GM12878 (cell line): ENCODE measurements at regions not wholly inside any gene's neighbourhood (a gene's known extent, or its start where the extent isn't known, plus 50 kb on each side); places are given as distances from the start of the nearest gene placed in this dataset.

Experiments
- ATAC-seq: fragments of 200-7000 bp; cut with Tn5 transposase; 3 replicates; pipeline ENCODE4 v1.9.1; 2020; ENCODE audit warnings: mild to moderate bottlenecking, moderate library complexity
- BruUV-seq: library from RNA; stranded (reverse); fragments of 400-500 nt; replicated peaks from 2 replicates; lab custom pipeline; 2021; lab: Mats Ljungman, UMichigan
- CTCF ChIA-PET: fragments of 300-600 bp; sonication (Branson Sonifier 250); formaldehyde crosslinking; extraction: SDS; loops from one replicate; lab custom pipeline; 2021; ENCODE audit warnings: inconsistent platforms; lab: Yijun Ruan, JAX
- POLR2A ChIA-PET: fragments of 350-600 bp; formaldehyde crosslinking; extraction: SDS; loops from one replicate; lab custom pipeline; 2021; ENCODE audit warnings: inconsistent platforms; lab: Charles Lee
- RAD21 ChIA-PET: fragments of 300-600 bp; sonication (Branson Sonifier 250); formaldehyde crosslinking; loops from one replicate; lab custom pipeline; 2023; ENCODE audit warnings: antibody characterized with exemption; ENCODE audit not compliant: unreplicated experiment; lab: Charles Lee
- SMC1A ChIA-PET: fragments of 300-600 bp; sonication (Branson Sonifier 250); formaldehyde crosslinking; loops from one replicate; lab custom pipeline; 2023; ENCODE audit not compliant: unreplicated experiment, uncharacterized antibody; lab: Charles Lee
- DNase-seq: peaks from one replicate; pipeline ENCODE4 v3.0.0-alpha.2; 2011; ENCODE audit warnings: low read depth, low spot score
- FAIRE-seq: peaks from 3 replicates; lab custom pipeline; 2011; peaks lifted over from hg19 to GRCh38; lab: Jason Lieb, UNC
- H2AFZ ChIP-seq: 2 replicates; pipeline ENCODE4 v1.6.0; 2011; ENCODE audit warnings: low read depth, low read length, control low read depth; ENCODE audit not compliant: control insufficient read depth
- H3K27ac ChIP-seq: 2 replicates; pipeline ENCODE4 v1.5.1; 2011; ENCODE audit warnings: control low read depth; ENCODE audit not compliant: control insufficient read depth, insufficient read depth
- H3K27me3 ChIP-seq, 2 experiments: replicated peaks in 1 of 2; 2 replicates each; pipeline versions ENCODE4 v1.6.0 to v1.6.1; 2011; ENCODE audit warnings: low read length in 1 of 2; ENCODE audit not compliant: control insufficient read depth in 2 of 2, insufficient read depth in 2 of 2
- H3K36me3 ChIP-seq, 2 experiments: 2 replicates each; pipeline ENCODE4 v1.5.1; 2011; ENCODE audit warnings: low read length in 1 of 2; ENCODE audit not compliant: control insufficient read depth in 2 of 2, insufficient read depth in 2 of 2
- H3K4me1 ChIP-seq: 2 replicates; pipeline ENCODE4 v1.6.1; 2011; ENCODE audit warnings: mild to moderate bottlenecking, low read length, moderate library complexity, mixed read lengths; ENCODE audit not compliant: control insufficient read depth, insufficient read depth
- H3K4me2 ChIP-seq: 2 replicates; pipeline ENCODE4 v1.6.0; 2011; ENCODE audit warnings: control low read depth; ENCODE audit not compliant: control insufficient read depth, insufficient read depth
- H3K4me3 ChIP-seq: fragments of 200-600 bp; sonication (generic); 2 replicates; pipeline ENCODE4 v1.5.1; 2016
- H3K79me2 ChIP-seq: 2 replicates; pipeline ENCODE4 v1.6.0; 2011; ENCODE audit warnings: low read length; ENCODE audit not compliant: control insufficient read depth, insufficient read depth
- H3K9ac ChIP-seq: 2 replicates; pipeline ENCODE4 v1.8.0; 2011; ENCODE audit warnings: low read length, control low read depth, mixed read lengths; ENCODE audit not compliant: control insufficient read depth, insufficient read depth
- H3K9me3 ChIP-seq: replicated peaks from 3 replicates; pipeline ENCODE4 v1.5.1; 2011; ENCODE audit warnings: mild to moderate bottlenecking, low read length; ENCODE audit not compliant: control insufficient read depth, insufficient read depth
- H4K20me1 ChIP-seq: 2 replicates; pipeline ENCODE4 v1.6.0; 2011; ENCODE audit not compliant: control insufficient read depth, insufficient read depth
- CBFB ChIP-seq: IDR thresholded peaks from 2 replicates; pipeline ENCODE4 v1.6.1; 2016; ENCODE audit warnings: antibody characterized with exemption, low read depth
- EED ChIP-seq: sonication (generic); IDR thresholded peaks from 2 replicates; pipeline ENCODE4 v1.6.1; 2016; ENCODE audit warnings: antibody characterized with exemption, low read depth
- ESRRA ChIP-seq: IDR thresholded peaks from 2 replicates; pipeline ENCODE4 v1.6.1; 2012; ENCODE audit warnings: mild to moderate bottlenecking, low read length, improper control_type of control experiment
- HDGF ChIP-seq: fragments of 450-650 bp; IDR thresholded peaks from 2 replicates; pipeline ENCODE4 v1.6.1; 2016; ENCODE audit warnings: antibody characterized with exemption
- SIN3A ChIP-seq: IDR thresholded peaks from 2 replicates; pipeline ENCODE4 v1.6.1; 2012; ENCODE audit warnings: low read depth, low read length, improper control_type of control experiment
- SMC3 ChIP-seq: IDR thresholded peaks from 2 replicates; pipeline ENCODE4 v1.6.1; 2011; ENCODE audit warnings: low read length, improper control_type of control experiment, borderline replicate concordance
- SREBF1 ChIP-seq: IDR thresholded peaks from 2 replicates; pipeline ENCODE4 v1.6.1; 2012; ENCODE audit warnings: mild to moderate bottlenecking, low read length
- WGBS: methylation state at CpG from one replicate; pipeline ENCODE4 v1.1.6; 2016; ENCODE audit warnings: low lambda C conversion rate; ENCODE audit not compliant: insufficient replicate concordance, insufficient coverage; ENCODE audit errors: missing lambda C conversion rate; 5-methylcytosine and 5-hydroxymethylcytosine counted together
- in situ Hi-C: fragments of 300-500 bp; cut with MboI; formaldehyde crosslinking; loops from 9 replicates; pipeline ENCODE4 v1.14.3; 2018; ENCODE audit warnings: mixed read lengths
- intact Hi-C: fragments of 100-400 bp; cut with micrococcal nuclease; formaldehyde crosslinking; loops from one replicate; pipeline ENCODE4 v1.14.2; 2022; ENCODE audit not compliant: unreplicated experiment
- TF ChIP-seq, protein P1 (sequence below): fragments of 450-650 bp; formaldehyde crosslinking; IDR thresholded peaks from 2 replicates; pipeline ENCODE4 v1.5.0; 2022; ENCODE audit warnings: mild to moderate bottlenecking, missing genetic modification characterization
- TF ChIP-seq, protein P2 (sequence below): fragments of 450-650 bp; IDR thresholded peaks from 2 replicates; pipeline ENCODE4 v1.6.1; 2018; ENCODE audit warnings: borderline replicate concordance, mild to moderate bottlenecking; ENCODE audit not compliant: partially characterized antibody
- TF ChIP-seq, protein P3 (sequence below): IDR thresholded peaks from 2 replicates; pipeline ENCODE4 v1.6.1; 2011; ENCODE audit warnings: low read depth, mild to moderate bottlenecking, low read length, moderate library complexity, borderline replicate concordance; ENCODE audit errors: extremely low read depth
- TF ChIP-seq, protein P4 (sequence below): IDR thresholded peaks from 2 replicates; pipeline ENCODE4 v1.6.1; 2012; ENCODE audit warnings: low read depth, low read length, improper control_type of control experiment

DNA sequence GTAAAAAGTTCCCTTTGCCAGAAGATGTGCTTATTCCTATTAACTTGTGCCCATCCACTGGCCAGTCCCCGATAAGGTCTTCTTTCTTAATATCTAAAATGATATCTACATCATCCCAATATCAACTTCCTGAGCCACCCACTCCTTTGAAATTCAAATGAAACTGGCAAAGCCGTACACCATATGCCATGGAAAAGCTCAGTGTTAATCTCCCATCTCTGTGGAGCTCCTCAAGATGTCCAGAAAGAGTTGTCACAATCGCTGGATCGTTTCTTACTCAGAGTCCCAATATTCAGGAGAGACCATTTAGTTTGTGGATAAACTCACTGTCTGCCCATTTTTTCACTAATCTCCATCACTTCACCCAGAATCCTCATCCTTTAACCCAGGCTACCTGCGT lies 420.7 kb downstream of the NPIPA8 start:
- in situ Hi-C loops, result loop anchor here (25.0 kb wide), 1 partner anchor 222 kb away; no protein-coding TSS in a partner anchor
- FAIRE-seq, result no peak
- POLR2A ChIA-PET, result no interaction called here

DNA sequence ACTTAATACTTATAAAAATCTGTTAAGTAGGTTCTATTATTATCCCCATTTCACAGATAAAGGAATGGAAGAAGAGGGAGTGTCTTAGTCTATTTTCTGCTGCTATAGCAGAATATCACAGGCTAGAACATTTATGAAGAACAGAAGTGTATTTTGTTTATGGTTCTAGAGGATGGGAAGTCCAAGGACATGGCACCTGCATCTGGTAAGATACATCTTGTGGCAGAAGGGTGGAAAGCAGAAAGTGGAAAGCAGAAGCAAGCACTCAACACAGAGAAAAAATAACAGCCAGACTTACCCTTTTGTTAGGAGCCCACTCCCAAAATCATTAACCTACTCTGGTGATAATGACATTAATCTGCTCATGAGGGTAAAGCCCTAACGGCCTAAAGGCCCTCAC lies 422.4 kb downstream of the NPIPA8 start:
- ChIA-PET CTCF (no interaction called here), POLR2A (no interaction called here), SMC1A (no interaction called here), RAD21 (no interaction called here)
- no peak overlapping the region for H3K4me2 ChIP-seq
- intact Hi-C loops (no loop called here), in situ Hi-C loops (loop anchor here (25.0 kb wide), 1 partner anchor 223 kb away; no protein-coding TSS in a partner anchor)
- no peaks in the 10 kb centered on the region for H3K27me3 ChIP-seq
- no TSS peak for BruUV-seq
- H3K36me3 ChIP-seq, result no peaks in the 10 kb centered on the region
- H2AFZ ChIP-seq, result no peak overlapping the region
- no peak overlapping the region for H3K9ac ChIP-seq
- H3K4me1 ChIP-seq, result no peaks in the 10 kb centered on the region
- WGBS, result 0% methylated on average over 1 of the region's 1 CpG
- no peak overlapping the region for H3K27ac ChIP-seq
- no peaks in the 10 kb centered on the region for H3K9me3 ChIP-seq
- no peak overlapping the region for H3K4me3 ChIP-seq
- FAIRE-seq, result no peak
- H4K20me1 ChIP-seq, result no peaks in the 10 kb centered on the region
- H3K79me2 ChIP-seq, result no peaks in the 10 kb centered on the region
- ATAC-seq, result no peak
- DNase-seq, result no peak
- TF ChIP-seq, protein P1, sequence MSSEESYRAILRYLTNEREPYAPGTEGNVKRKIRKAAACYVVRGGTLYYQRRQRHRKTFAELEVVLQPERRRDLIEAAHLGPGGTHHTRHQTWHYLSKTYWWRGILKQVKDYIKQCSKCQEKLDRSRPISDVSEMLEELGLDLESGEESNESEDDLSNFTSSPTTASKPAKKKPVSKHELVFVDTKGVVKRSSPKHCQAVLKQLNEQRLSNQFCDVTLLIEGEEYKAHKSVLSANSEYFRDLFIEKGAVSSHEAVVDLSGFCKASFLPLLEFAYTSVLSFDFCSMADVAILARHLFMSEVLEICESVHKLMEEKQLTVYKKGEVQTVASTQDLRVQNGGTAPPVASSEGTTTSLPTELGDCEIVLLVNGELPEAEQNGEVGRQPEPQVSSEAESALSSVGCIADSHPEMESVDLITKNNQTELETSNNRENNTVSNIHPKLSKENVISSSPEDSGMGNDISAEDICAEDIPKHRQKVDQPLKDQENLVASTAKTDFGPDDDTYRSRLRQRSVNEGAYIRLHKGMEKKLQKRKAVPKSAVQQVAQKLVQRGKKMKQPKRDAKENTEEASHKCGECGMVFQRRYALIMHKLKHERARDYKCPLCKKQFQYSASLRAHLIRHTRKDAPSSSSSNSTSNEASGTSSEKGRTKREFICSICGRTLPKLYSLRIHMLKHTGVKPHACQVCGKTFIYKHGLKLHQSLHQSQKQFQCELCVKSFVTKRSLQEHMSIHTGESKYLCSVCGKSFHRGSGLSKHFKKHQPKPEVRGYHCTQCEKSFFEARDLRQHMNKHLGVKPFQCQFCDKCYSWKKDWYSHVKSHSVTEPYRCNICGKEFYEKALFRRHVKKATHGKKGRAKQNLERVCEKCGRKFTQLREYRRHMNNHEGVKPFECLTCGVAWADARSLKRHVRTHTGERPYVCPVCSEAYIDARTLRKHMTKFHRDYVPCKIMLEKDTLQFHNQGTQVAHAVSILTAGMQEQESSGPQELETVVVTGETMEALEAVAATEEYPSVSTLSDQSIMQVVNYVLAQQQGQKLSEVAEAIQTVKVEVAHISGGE (CRISPR knock-in tag), result no peak
- TF ChIP-seq HDGF, result no peak
- TF ChIP-seq, protein P2, sequence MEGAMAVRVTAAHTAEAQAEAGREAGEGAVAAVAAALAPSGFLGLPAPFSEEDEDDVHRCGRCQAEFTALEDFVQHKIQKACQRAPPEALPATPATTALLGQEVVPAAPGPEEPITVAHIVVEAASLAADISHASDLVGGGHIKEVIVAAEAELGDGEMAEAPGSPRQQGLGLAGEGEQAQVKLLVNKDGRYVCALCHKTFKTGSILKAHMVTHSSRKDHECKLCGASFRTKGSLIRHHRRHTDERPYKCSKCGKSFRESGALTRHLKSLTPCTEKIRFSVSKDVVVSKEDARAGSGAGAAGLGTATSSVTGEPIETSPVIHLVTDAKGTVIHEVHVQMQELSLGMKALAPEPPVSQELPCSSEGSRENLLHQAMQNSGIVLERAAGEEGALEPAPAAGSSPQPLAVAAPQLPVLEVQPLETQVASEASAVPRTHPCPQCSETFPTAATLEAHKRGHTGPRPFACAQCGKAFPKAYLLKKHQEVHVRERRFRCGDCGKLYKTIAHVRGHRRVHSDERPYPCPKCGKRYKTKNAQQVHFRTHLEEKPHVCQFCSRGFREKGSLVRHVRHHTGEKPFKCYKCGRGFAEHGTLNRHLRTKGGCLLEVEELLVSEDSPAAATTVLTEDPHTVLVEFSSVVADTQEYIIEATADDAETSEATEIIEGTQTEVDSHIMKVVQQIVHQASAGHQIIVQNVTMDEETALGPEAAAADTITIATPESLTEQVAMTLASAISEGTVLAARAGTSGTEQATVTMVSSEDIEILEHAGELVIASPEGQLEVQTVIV, result no peak
- TF ChIP-seq, protein P3, sequence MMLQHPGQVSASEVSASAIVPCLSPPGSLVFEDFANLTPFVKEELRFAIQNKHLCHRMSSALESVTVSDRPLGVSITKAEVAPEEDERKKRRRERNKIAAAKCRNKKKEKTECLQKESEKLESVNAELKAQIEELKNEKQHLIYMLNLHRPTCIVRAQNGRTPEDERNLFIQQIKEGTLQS, result no peak

More for the DNA sequence above, 420.7 kb downstream of the NPIPA8 start:
- Histone ChIP-seq H3K27me3 (no peaks in the 10 kb centered on the region), H3K9ac (no peak overlapping the region), H3K36me3 (no peaks in the 10 kb centered on the region), H2AFZ (no peak overlapping the region), H3K27ac (no peak overlapping the region), H3K4me2 (no peak overlapping the region), H3K79me2 (no peaks in the 10 kb centered on the region), H3K4me1 (no peaks in the 10 kb centered on the region), H3K4me3 (no peak overlapping the region), H4K20me1 (no peaks in the 10 kb centered on the region), H3K9me3 (no peaks in the 10 kb centered on the region)
- WGBS, result 25% methylated on average over 5 of the region's 5 CpGs
- CTCF ChIA-PET, result interaction anchor here (1.2 kb wide), 1 partner anchor 1055 kb away, joined by 3 read pairs; no protein-coding TSS in a partner anchor
- SMC1A ChIA-PET, result no interaction called here
- RAD21 ChIA-PET, result no interaction called here
- no TSS peak for BruUV-seq
- DNase-seq (no peak), ATAC-seq (no peak)
- intact Hi-C loops, result no loop called here
- TF ChIP-seq SIN3A (no peak), ESRRA (no peak), SREBF1 (no peak), CBFB (no peak), EED (no peak), SMC3 (no peak)
- TF ChIP-seq, protein P4, sequence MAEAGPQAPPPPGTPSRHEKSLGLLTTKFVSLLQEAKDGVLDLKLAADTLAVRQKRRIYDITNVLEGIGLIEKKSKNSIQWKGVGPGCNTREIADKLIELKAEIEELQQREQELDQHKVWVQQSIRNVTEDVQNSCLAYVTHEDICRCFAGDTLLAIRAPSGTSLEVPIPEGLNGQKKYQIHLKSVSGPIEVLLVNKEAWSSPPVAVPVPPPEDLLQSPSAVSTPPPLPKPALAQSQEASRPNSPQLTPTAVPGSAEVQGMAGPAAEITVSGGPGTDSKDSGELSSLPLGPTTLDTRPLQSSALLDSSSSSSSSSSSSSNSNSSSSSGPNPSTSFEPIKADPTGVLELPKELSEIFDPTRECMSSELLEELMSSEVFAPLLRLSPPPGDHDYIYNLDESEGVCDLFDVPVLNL, result no peak
